Endothelial cell of umbilical vein (primary cell): ENCODE measurements at regions not wholly inside any gene's neighbourhood (a gene's known extent, or its start where the extent isn't known, plus 50 kb on each side); places are given as distances from the start of the nearest gene placed in this dataset.

Experiments used
- BruUV-seq: library from RNA; stranded (reverse); fragments of 400-500 nt; replicated peaks from 2 replicates; lab custom pipeline; 2021; lab: Mats Ljungman, UMichigan
- CTCF ChIA-PET: fragments of 300-600, 350-600 bp; sonication (Branson Sonifier 250); formaldehyde crosslinking; loops from one replicate; lab custom pipeline; 2021; ENCODE audit warnings: antibody characterized with exemption, inconsistent platforms; lab: Charles Lee
- POLR2A ChIA-PET: fragments of 300-600, 350-600 bp; sonication (Branson Sonifier 250); formaldehyde crosslinking; loops from one replicate; lab custom pipeline; 2021; ENCODE audit warnings: antibody characterized with exemption, inconsistent platforms; lab: Charles Lee
- DNase-seq: peaks from one replicate; pipeline ENCODE4 v3.0.0-alpha.2; 2011; ENCODE audit warnings: low read depth, low spot score
- FAIRE-seq: peaks from 2 replicates; lab custom pipeline; 2011; peaks lifted over from hg19 to GRCh38; lab: Jason Lieb, UNC
- H2AFZ ChIP-seq: 2 replicates; pipeline ENCODE4 v1.6.0; 2012; ENCODE audit warnings: low read depth, low read length, control low read depth, inconsistent platforms
- H3K27ac ChIP-seq: 2 replicates; pipeline ENCODE4 v1.5.1; 2011; ENCODE audit warnings: low read depth, mild to moderate bottlenecking, control low read depth, low read length, moderate library complexity; ENCODE audit not compliant: insufficient read depth
- H3K27me3 ChIP-seq, 2 experiments: 2 replicates each; pipeline versions ENCODE4 v1.6.0 to v1.6.1; 2011; ENCODE audit warnings: low read length in 2 of 2, mixed read lengths in 1 of 2; ENCODE audit not compliant: control insufficient read depth in 2 of 2, insufficient read depth in 2 of 2
- H3K36me3 ChIP-seq, 2 experiments: 2 replicates in 1 of 2; 3 replicates in 1 of 2; pipeline ENCODE4 v1.5.1; 2011; ENCODE audit warnings: low read length in 2 of 2, mild to moderate bottlenecking in 1 of 2, moderate library complexity in 1 of 2; ENCODE audit not compliant: control insufficient read depth in 2 of 2, insufficient read depth in 2 of 2; ENCODE audit errors: extremely low read depth in 1 of 2
- H3K4me1 ChIP-seq: 3 replicates; pipeline ENCODE4 v1.5.1; 2011; ENCODE audit warnings: mild to moderate bottlenecking, low read length; ENCODE audit not compliant: control insufficient read depth, insufficient read depth; ENCODE audit errors: extremely low read depth
- H3K4me2 ChIP-seq: 2 replicates; pipeline ENCODE4 v1.6.1; 2011; ENCODE audit warnings: low read length, control low read depth, mixed read lengths; ENCODE audit not compliant: insufficient read depth
- H3K4me3 ChIP-seq, 3 experiments: fragments of 200-600 bp in 1 of 3; sonication (generic), shearing (Covaris generic) in 1 of 3; replicated peaks in 1 of 3; 2 replicates each; pipeline ENCODE4 v1.5.1; 2011 to 2016; ENCODE audit warnings: control low read depth in 3 of 3, low read length in 3 of 3, mild to moderate bottlenecking in 2 of 3, inconsistent platforms in 1 of 3, low read depth in 1 of 3, moderate library complexity in 1 of 3; ENCODE audit not compliant: insufficient read depth in 1 of 3
- H3K79me2 ChIP-seq: 2 replicates; pipeline ENCODE4 v1.6.0; 2012; ENCODE audit warnings: low read length, inconsistent platforms; ENCODE audit not compliant: control insufficient read depth, insufficient read depth
- H3K9ac ChIP-seq: replicated peaks from 2 replicates; pipeline ENCODE3; 2011; ENCODE audit warnings: low read length, control low read depth; ENCODE audit not compliant: insufficient read depth; ENCODE audit errors: extremely low read depth
- H3K9me1 ChIP-seq: replicated peaks from 3 replicates; pipeline ENCODE4 v1.6.0; 2011; ENCODE audit warnings: mild to moderate bottlenecking, low read length; ENCODE audit not compliant: control insufficient read depth, insufficient read depth; ENCODE audit errors: extremely low read depth
- H3K9me3 ChIP-seq: replicated peaks from 2 replicates; pipeline ENCODE4 v1.5.1; 2012; ENCODE audit warnings: low read length, inconsistent platforms; ENCODE audit not compliant: control insufficient read depth, insufficient read depth
- H4K20me1 ChIP-seq: replicated peaks from 2 replicates; pipeline ENCODE3; 2011; ENCODE audit warnings: mild to moderate bottlenecking, low read length; ENCODE audit not compliant: control insufficient read depth, insufficient read depth; ENCODE audit errors: extremely low read depth
- CTCF ChIP-seq, 2 donors: IDR thresholded peaks; 1 replicate in 1 of 2; 2 replicates in 1 of 2; pipeline ENCODE4 v1.5.1; 2011; ENCODE audit warnings: low read length in 2 of 2, mild to moderate bottlenecking in 2 of 2, moderate library complexity in 2 of 2, control low read depth in 1 of 2, inconsistent platforms in 1 of 2, low read depth in 1 of 2; ENCODE audit not compliant: insufficient read depth in 1 of 2; ENCODE audit errors: extremely low read depth in 1 of 2
- EZH2 ChIP-seq: IDR thresholded peaks from 2 replicates; pipeline ENCODE4 v1.6.1; 2012; ENCODE audit warnings: borderline replicate concordance, low read depth, mild to moderate bottlenecking, moderate library complexity, low read length, inconsistent platforms; ENCODE audit not compliant: severe bottlenecking
- FOS ChIP-seq: IDR thresholded peaks from 2 replicates; pipeline ENCODE4 v1.6.1; 2011; ENCODE audit warnings: mild to moderate bottlenecking, low read length, moderate library complexity, borderline replicate concordance; ENCODE audit not compliant: insufficient read depth
- GATA2 ChIP-seq: IDR thresholded peaks from 2 replicates; pipeline ENCODE4 v1.7.0; 2011; ENCODE audit warnings: low read depth, mild to moderate bottlenecking, moderate library complexity, mixed read lengths, low read length; ENCODE audit not compliant: insufficient read length, insufficient read depth
- JUN ChIP-seq: IDR thresholded peaks from 2 replicates; pipeline ENCODE4 v1.6.1; 2011; ENCODE audit warnings: borderline replicate concordance, low read depth; ENCODE audit not compliant: insufficient read length, insufficient read depth
- MAX ChIP-seq: IDR thresholded peaks from 2 replicates; pipeline ENCODE4 v1.6.1; 2011; ENCODE audit not compliant: insufficient read depth, insufficient read length
- MYC ChIP-seq: IDR thresholded peaks from one replicate; pipeline ENCODE4 v1.6.1; 2011; ENCODE audit warnings: mild to moderate bottlenecking, low read depth, low read length
- POLR2A ChIP-seq: IDR thresholded peaks from 2 replicates; pipeline ENCODE4 v1.6.1; 2012; ENCODE audit warnings: low read depth, mild to moderate bottlenecking, control low read depth, low read length
- POLR2AphosphoS5 ChIP-seq: IDR thresholded peaks from 2 replicates; pipeline ENCODE4 v1.6.1; 2012; ENCODE audit warnings: low read depth, mild to moderate bottlenecking, control low read depth, low read length, moderate library complexity; ENCODE audit not compliant: insufficient read depth
- dilution Hi-C: fragments of 300-500 bp; cut with MboI; formaldehyde crosslinking; loops from one replicate; pipeline ENCODE4 v1.15.0; 2019; ENCODE audit warnings: low sequenced_read_pairs; ENCODE audit not compliant: extremely low pct_ligation_motif_present
- intact Hi-C: fragments of 100-400 bp; cut with micrococcal nuclease; formaldehyde crosslinking; loops from one replicate; pipeline ENCODE4 v1.10.0; 2022

- Histone ChIP-seq H3K9me3 (no peaks in the 10 kb centered on the region), H2AFZ (no peak overlapping the region), H3K4me3 (no peak overlapping the region), H3K4me2 (no peak overlapping the region), H3K9ac (no peak overlapping the region), H3K79me2 (no peaks in the 10 kb centered on the region), H3K27ac (no peak overlapping the region), H3K9me1 (no peaks in the 10 kb centered on the region), H3K27me3 (no peaks in the 10 kb centered on the region), H3K36me3 (no peaks in the 10 kb centered on the region), H4K20me1 (no peaks in the 10 kb centered on the region), H3K4me1 (no peaks in the 10 kb centered on the region)
- CTCF ChIA-PET, result no interaction called here
- DNase-seq, result no peak
- BruUV-seq, result no TSS peak
- intact Hi-C loops (no loop called here), dilution Hi-C loops (no loop called here)
- POLR2A ChIA-PET, result no interaction called here
- TF ChIP-seq POLR2AphosphoS5 (no peak), EZH2 (no peak), CTCF (IDR thresholded peaks at IDR 0.05; ENCODE audit: extremely low read depth in 1 of 2, insufficient read depth in 1 of 2, low read depth in 1 of 2, low read length in 2 of 2) (no peak), FOS (no peak), GATA2 (no peak), MAX (no peak), JUN (no peak), MYC (no peak), POLR2A (no peak)
- no peak for FAIRE-seq
These were observed 327.5 kb upstream of the FRG1 start for GRCh38 chr4:189613207-189613606.
